ENCODE measurements at regions not wholly inside any gene's neighbourhood (a gene's known extent, or its start where the extent isn't known, plus 50 kb on each side); places are given as distances from the start of the nearest gene placed in this dataset.

GRCh38 chr7:132687981-132688383, 111.7 kb upstream of the PLXNA4 start:
- Mint-ChIP-seq H3K4me3 (no peak overlapping the region), H3K9me3 (no peaks in the 10 kb centered on the region), H3K27ac (no peak overlapping the region), H3K4me1 (ENCODE audit: low read depth in 2 of 2) (no peaks in the 10 kb centered on the region), H3K27me3 (peaks cover 25 to 66% of the 10 kb centered on the region in 2 donors), H3K36me3 (ENCODE audit: insufficient read depth) (no peaks in the 10 kb centered on the region)
- no peak for ATAC-seq (replicated peaks)
- DNase-seq, result no peak

DNA sequence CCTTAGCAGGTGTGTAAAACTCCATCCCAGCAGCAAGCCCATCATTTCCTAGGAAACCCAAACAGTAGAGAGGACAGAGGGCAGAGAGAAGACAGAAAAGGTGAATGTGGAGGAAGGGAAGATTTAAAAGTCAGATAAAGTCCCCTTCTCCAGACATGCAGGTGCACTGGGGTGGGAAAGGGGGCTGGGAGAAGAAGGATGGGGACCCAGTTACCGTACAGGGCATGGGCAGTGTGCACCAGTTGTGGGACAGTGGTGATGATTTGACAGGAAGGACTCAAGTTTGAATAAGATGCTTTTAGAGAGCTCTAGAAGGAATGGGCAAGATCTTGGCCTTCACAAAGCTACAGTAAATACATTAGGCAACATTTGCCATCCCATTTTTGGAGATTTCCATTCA, 110.7 kb upstream of the PLXNA4 start:
- H3K4me3 Mint-ChIP-seq, result no peak overlapping the region
- ATAC-seq (replicated peaks) (no peak), DNase-seq (no peak)
- H3K36me3 Mint-ChIP-seq (ENCODE audit: insufficient read depth), result no peaks in the 10 kb centered on the region
- H3K27ac Mint-ChIP-seq, result no peak overlapping the region
- peaks cover 25 to 66% of the 10 kb centered on the region in 2 donors for H3K27me3 Mint-ChIP-seq
- H3K9me3 Mint-ChIP-seq, result no peaks in the 10 kb centered on the region
- H3K4me1 Mint-ChIP-seq (ENCODE audit: low read depth in 2 of 2), result no peaks in the 10 kb centered on the region

DNA sequence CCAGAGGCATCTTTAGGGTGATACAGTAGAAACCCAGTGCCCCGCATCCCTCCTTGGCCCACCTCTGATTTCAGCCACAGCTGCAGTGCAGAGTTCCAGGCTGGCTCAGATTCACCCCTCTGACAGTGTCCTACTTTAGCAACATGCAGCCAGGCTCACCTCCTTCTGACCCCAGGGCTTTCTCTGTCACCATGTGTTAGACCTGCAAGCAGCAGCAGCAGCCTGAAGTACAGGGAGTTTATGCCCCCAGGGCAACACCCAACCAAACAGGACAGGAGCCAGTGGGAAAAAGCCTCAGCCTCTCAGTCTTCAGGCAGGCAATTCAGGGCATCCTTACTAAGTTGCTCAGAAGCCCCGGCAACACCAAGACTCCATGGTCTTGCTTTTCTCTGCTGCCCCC, 109.0 kb upstream of the PLXNA4 start:
- peaks cover 20 to 54% of the 10 kb centered on the region in 2 donors for H3K27me3 Mint-ChIP-seq
- DNase-seq, result no peak
- no peaks in the 10 kb centered on the region for H3K4me1 Mint-ChIP-seq (ENCODE audit: low read depth in 2 of 2)
- no peak for ATAC-seq (replicated peaks)
- H3K9me3 Mint-ChIP-seq, result no peaks in the 10 kb centered on the region
- no peaks in the 10 kb centered on the region for H3K36me3 Mint-ChIP-seq (ENCODE audit: insufficient read depth)
- no peak overlapping the region for H3K4me3 Mint-ChIP-seq
- no peak overlapping the region for H3K27ac Mint-ChIP-seq

- Mint-ChIP-seq H3K36me3 (ENCODE audit: insufficient read depth) (no peaks in the 10 kb centered on the region), H3K9me3 (no peaks in the 10 kb centered on the region), H3K27ac (no peak overlapping the region), H3K27me3 (peaks cover 28 to 57% of the 10 kb centered on the region in 2 donors), H3K4me1 (ENCODE audit: low read depth in 2 of 2) (no peaks in the 10 kb centered on the region), H3K4me3 (no peak overlapping the region)
- ATAC-seq (replicated peaks) (no peak), DNase-seq (no peak)
Observed at GRCh38 chr7:132683896-132684690, 107.8 kb upstream of the PLXNA4 start.

GRCh38 chr7:132681951-132682350, 105.7 kb upstream of the PLXNA4 start:
- H3K4me1 Mint-ChIP-seq (ENCODE audit: low read depth in 2 of 2), result no peaks in the 10 kb centered on the region
- H3K9me3 Mint-ChIP-seq, result no peaks in the 10 kb centered on the region
- H3K36me3 Mint-ChIP-seq (ENCODE audit: insufficient read depth), result no peaks in the 10 kb centered on the region
- DNase-seq (no peak), ATAC-seq (replicated peaks) (no peak)
- no peak overlapping the region for H3K4me3 Mint-ChIP-seq
- H3K27ac Mint-ChIP-seq, result no peak overlapping the region
- peaks cover 32 to 62% of the 10 kb centered on the region in 2 donors for H3K27me3 Mint-ChIP-seq

GRCh38 chr7:132680590-132680989, 104.3 kb upstream of the PLXNA4 start:
- H3K4me1 Mint-ChIP-seq (ENCODE audit: low read depth in 2 of 2), result no peaks in the 10 kb centered on the region
- ATAC-seq (replicated peaks), result no peak

DNA sequence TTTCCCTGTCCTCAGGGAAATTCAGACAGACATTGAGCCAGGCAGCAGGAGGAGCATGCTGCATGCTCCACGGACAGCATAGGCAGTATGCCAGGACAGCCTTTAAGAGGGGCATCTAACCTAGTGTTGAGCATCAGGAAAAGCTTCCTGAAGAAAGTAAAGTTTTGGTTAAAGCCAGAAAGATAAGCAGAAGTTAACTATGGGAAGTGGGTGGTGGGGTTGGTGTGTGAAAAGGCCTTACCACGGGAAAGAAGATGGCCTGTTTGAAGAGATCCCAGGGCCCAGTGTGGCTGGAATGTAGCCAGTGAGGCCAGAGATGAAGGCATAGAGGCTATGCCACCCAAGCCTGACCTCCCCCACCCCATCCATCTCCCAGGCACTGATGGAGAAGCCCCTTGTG, 102.4 kb upstream of the PLXNA4 start:
- Mint-ChIP-seq H3K27me3 (peaks cover 17 to 34% of the 10 kb centered on the region in 2 donors), H3K4me1 (ENCODE audit: low read depth in 2 of 2) (no peaks in the 10 kb centered on the region), H3K27ac (no peak overlapping the region), H3K4me3 (no peak overlapping the region), H3K9me3 (no peaks in the 10 kb centered on the region), H3K36me3 (ENCODE audit: insufficient read depth) (no peaks in the 10 kb centered on the region)
- DNase-seq, result no peak
- ATAC-seq (replicated peaks), result no peak

More at GRCh38 chr7:132680590-132680989, 104.3 kb upstream of the PLXNA4 start:
- Mint-ChIP-seq H3K27me3 (peaks cover 22 to 53% of the 10 kb centered on the region in 2 donors), H3K4me3 (no peak overlapping the region), H3K9me3 (no peaks in the 10 kb centered on the region), H3K27ac (no peak overlapping the region), H3K36me3 (ENCODE audit: insufficient read depth) (no peaks in the 10 kb centered on the region)
- no peak for DNase-seq

DNA sequence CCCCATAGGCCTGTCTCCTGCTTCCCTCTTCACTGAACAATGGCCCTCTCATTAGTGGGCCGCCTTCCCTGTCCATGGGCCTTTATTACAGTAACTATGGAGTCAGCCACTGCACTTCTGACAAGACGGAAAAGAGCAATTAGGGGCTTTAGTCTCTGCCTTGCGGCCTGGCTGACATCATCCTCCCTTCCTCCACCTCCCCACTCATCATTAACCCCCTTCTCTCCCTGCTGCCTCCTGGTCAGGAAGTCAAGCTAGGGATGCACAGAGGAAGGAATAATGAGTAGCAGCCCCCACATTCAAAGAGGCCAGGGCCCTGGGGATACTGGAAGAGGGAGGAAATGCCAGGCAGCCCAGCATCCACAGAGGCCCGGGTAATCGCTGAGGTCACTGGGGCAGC, 101.6 kb upstream of the PLXNA4 start:
- Mint-ChIP-seq H3K27me3 (peaks cover 15 to 31% of the 10 kb centered on the region in 2 donors), H3K9me3 (no peaks in the 10 kb centered on the region), H3K4me3 (no peak overlapping the region), H3K27ac (no peak overlapping the region), H3K36me3 (ENCODE audit: insufficient read depth) (no peaks in the 10 kb centered on the region), H3K4me1 (ENCODE audit: low read depth in 2 of 2) (no peaks in the 10 kb centered on the region)
- DNase-seq (no peak), ATAC-seq (replicated peaks) (no peak)

DNA sequence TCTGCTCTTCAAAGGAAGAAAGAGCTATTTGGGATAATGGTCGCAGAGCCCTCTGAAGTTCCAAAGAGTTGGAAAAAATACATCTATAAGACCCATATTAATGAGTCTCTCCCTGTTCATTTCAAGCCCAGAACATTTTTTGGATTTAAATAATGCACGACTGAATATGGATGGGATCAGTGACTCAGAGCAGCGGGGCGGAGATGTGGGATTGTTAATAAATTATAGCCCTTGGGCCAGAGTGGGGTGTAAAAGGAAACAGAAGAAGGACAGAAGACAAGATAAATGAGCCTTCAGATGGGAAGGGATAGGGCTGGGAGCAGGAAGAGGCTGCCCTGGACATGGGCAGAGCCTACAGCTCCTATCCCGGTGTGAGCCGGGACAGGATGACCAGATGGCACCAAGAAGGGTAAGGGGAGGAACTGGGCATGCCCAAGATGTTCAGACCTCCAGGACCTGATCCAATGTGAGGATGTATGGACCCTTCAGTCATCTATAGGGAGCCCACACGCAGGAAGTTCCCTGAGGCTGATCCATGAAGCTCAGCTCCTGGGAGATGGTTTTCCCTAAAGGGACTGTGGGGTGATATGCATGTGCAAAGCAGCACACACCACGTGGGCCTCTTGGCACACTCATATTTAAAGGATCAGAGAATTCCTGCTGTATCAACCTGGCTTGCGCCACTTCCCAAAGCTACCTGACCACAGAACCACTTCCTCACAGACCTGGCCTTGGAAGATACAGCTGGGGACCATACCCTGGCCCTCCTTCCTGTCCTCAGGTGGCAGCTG, 96.1 kb upstream of the PLXNA4 start:
- no peaks in the 10 kb centered on the region for H3K36me3 Mint-ChIP-seq (ENCODE audit: insufficient read depth)

GRCh38 chr7:132666774-132667172, 90.5 kb upstream of the PLXNA4 start:
- peaks cover 0 to 2% of the 10 kb centered on the region in 2 donors for H3K9me3 Mint-ChIP-seq
- peak overlapping the region; percentile 68 to 81 for H3K4me3 Mint-ChIP-seq
- no peaks in the 10 kb centered on the region for H3K36me3 Mint-ChIP-seq (ENCODE audit: insufficient read depth)
- H3K27me3 Mint-ChIP-seq, result no peaks in the 10 kb centered on the region
- no peak for ATAC-seq (replicated peaks)
- DNase-seq, result no peak
- H3K27ac Mint-ChIP-seq, result peak overlapping the region; percentile 89 to 92
- H3K4me1 Mint-ChIP-seq (ENCODE audit: low read depth in 2 of 2), result peaks cover 6 to 9% of the 10 kb centered on the region in 2 donors

More for the DNA sequence above, 96.1 kb upstream of the PLXNA4 start:
- Mint-ChIP-seq H3K27me3 (peaks cover 0 to 9% of the 10 kb centered on the region in 2 donors), H3K4me1 (ENCODE audit: low read depth in 2 of 2) (no peaks in the 10 kb centered on the region), H3K9me3 (no peaks in the 10 kb centered on the region), H3K4me3 (no peak overlapping the region), H3K27ac (no peak overlapping the region)
- no peak for ATAC-seq (replicated peaks)
- DNase-seq, result no peak

DNA sequence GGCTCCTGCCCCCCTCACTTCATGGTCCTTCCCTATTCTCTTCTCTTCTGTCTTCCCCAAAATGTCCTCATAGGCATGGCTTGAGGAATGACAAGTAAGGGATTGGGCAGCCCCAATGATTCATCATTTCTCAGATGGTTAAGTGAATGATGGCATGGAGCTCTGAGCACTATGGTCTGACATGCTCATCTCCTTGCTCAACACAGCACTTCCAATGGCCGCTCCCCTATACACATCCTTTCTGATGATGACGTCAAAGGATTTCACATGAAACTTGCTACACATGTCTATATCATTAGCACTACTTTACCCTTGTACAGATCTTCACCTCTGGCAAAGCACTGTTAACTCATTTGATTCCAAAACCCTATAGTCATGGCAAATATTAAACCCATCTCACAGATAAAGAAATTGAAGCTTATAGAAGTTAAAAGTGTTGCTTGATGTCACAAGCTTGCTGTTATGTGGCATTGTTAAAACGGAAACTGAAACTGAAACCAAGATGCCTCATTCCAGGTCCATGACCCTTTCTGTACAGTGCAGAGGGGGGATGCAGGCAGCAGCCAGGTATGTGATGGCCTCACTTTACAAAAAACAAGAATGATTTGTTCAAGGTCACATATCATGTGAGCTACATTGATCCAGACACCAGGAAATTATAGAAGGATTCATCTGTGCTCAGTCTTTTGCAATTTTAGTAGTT, 90.0 kb upstream of the PLXNA4 start:
- peaks cover 6 to 9% of the 10 kb centered on the region in 2 donors for H3K4me1 Mint-ChIP-seq (ENCODE audit: low read depth in 2 of 2)
- peak overlapping the region; percentile 89 to 92 for H3K27ac Mint-ChIP-seq
- DNase-seq (no peak), ATAC-seq (replicated peaks) (peak; percentile 74)
- H3K4me3 Mint-ChIP-seq, result peak overlapping the region; percentile 68 to 81
- H3K9me3 Mint-ChIP-seq, result peaks cover 0 to 2% of the 10 kb centered on the region in 2 donors
- no peaks in the 10 kb centered on the region for H3K36me3 Mint-ChIP-seq (ENCODE audit: insufficient read depth)
- no peaks in the 10 kb centered on the region for H3K27me3 Mint-ChIP-seq

GRCh38 chr7:132656846-132657776, 80.8 kb upstream of the PLXNA4 start:
- DNase-seq (no peak), ATAC-seq (replicated peaks) (peak; percentile 44)
- H3K4me3 Mint-ChIP-seq, result no peak overlapping the region
- no peaks in the 10 kb centered on the region for H3K36me3 Mint-ChIP-seq (ENCODE audit: insufficient read depth)
- H3K4me1 Mint-ChIP-seq (ENCODE audit: low read depth in 2 of 2), result peaks cover 13 to 18% of the 10 kb centered on the region in 2 donors
- H3K27ac Mint-ChIP-seq, result no peak overlapping the region
- H3K27me3 Mint-ChIP-seq, result no peaks in the 10 kb centered on the region
- H3K9me3 Mint-ChIP-seq, result no peaks in the 10 kb centered on the region

Measured in effector memory CD8-positive, alpha-beta T cell (primary cell).